ENCODE measurements at regions not wholly inside any gene's neighbourhood (a gene's known extent, or its start where the extent isn't known, plus 50 kb on each side); places are given as distances from the start of the nearest gene placed in this dataset.

GRCh38 chr11:98549571-98549970 lies 471.2 kb upstream of the CNTN5 start:
- peaks cover 5% of the 10 kb centered on the region for H3K9me3 Mint-ChIP-seq (ENCODE audit: low read depth)
- ATAC-seq = no peak
- H3K27me3 Mint-ChIP-seq = no peaks in the 10 kb centered on the region
- no peak for DNase-seq
- CTCF ChIA-PET = no interaction called here
- no peak overlapping the region for H3K4me3 Mint-ChIP-seq
- H3K36me3 Mint-ChIP-seq = no peaks in the 10 kb centered on the region
- H3K27ac Mint-ChIP-seq = no peak overlapping the region
- H3K4me1 Mint-ChIP-seq = no peaks in the 10 kb centered on the region

GRCh38 chr11:98559961-98560360 lies 460.8 kb upstream of the CNTN5 start:
- Mint-ChIP-seq H3K27me3 (no peaks in the 10 kb centered on the region), H3K4me3 (no peak overlapping the region), H3K27ac (no peak overlapping the region), H3K36me3 (no peaks in the 10 kb centered on the region), H3K4me1 (no peaks in the 10 kb centered on the region), H3K9me3 (ENCODE audit: low read depth) (no peaks in the 10 kb centered on the region)
- no peak for ATAC-seq
- DNase-seq = no peak
- CTCF ChIA-PET = no interaction called here

- CTCF ChIA-PET = no interaction called here
- no peaks in the 10 kb centered on the region for H3K27me3 Mint-ChIP-seq
- no peaks in the 10 kb centered on the region for H3K36me3 Mint-ChIP-seq
- ATAC-seq = no peak
- DNase-seq = no peak
- no peaks in the 10 kb centered on the region for H3K4me1 Mint-ChIP-seq
- peaks cover 1% of the 10 kb centered on the region for H3K9me3 Mint-ChIP-seq (ENCODE audit: low read depth)
- H3K27ac Mint-ChIP-seq = no peak overlapping the region
- H3K4me3 Mint-ChIP-seq = no peak overlapping the region
These were observed 459.5 kb upstream of the CNTN5 start for GRCh38 chr11:98561252-98561651.

GRCh38 chr11:98561877-98562395 lies 458.8 kb upstream of the CNTN5 start:
- Mint-ChIP-seq H3K4me1 (no peaks in the 10 kb centered on the region), H3K4me3 (no peak overlapping the region), H3K9me3 (ENCODE audit: low read depth) (peaks cover 6% of the 10 kb centered on the region), H3K36me3 (no peaks in the 10 kb centered on the region), H3K27me3 (no peaks in the 10 kb centered on the region), H3K27ac (no peak overlapping the region)
- no peak for DNase-seq
- CTCF ChIA-PET = no interaction called here
- ATAC-seq = no peak

GRCh38 chr11:98564233-98564632 lies 456.5 kb upstream of the CNTN5 start:
- no peaks in the 10 kb centered on the region for H3K27me3 Mint-ChIP-seq
- H3K9me3 Mint-ChIP-seq (ENCODE audit: low read depth) = peaks cover 11% of the 10 kb centered on the region
- CTCF ChIA-PET = no interaction called here
- no peak overlapping the region for H3K4me3 Mint-ChIP-seq
- no peak for DNase-seq
- H3K27ac Mint-ChIP-seq = no peak overlapping the region
- no peaks in the 10 kb centered on the region for H3K36me3 Mint-ChIP-seq
- no peaks in the 10 kb centered on the region for H3K4me1 Mint-ChIP-seq
- no peak for ATAC-seq

- Mint-ChIP-seq H3K4me1 (no peaks in the 10 kb centered on the region), H3K27ac (no peak overlapping the region), H3K9me3 (ENCODE audit: low read depth) (peaks cover 11% of the 10 kb centered on the region), H3K27me3 (no peaks in the 10 kb centered on the region), H3K36me3 (no peaks in the 10 kb centered on the region), H3K4me3 (no peak overlapping the region)
- CTCF ChIA-PET = no interaction called here
- ATAC-seq = no peak
- DNase-seq = no peak
These were observed 455.9 kb upstream of the CNTN5 start for GRCh38 chr11:98564881-98565280.

- no peak overlapping the region for H3K4me3 Mint-ChIP-seq
- DNase-seq (no peak), ATAC-seq (no peak)
- H3K27me3 Mint-ChIP-seq = no peaks in the 10 kb centered on the region
- CTCF ChIA-PET = no interaction called here
- no peaks in the 10 kb centered on the region for H3K4me1 Mint-ChIP-seq
- H3K36me3 Mint-ChIP-seq = no peaks in the 10 kb centered on the region
- peaks cover 15% of the 10 kb centered on the region for H3K9me3 Mint-ChIP-seq (ENCODE audit: low read depth)
- no peak overlapping the region for H3K27ac Mint-ChIP-seq
These were observed 455.4 kb upstream of the CNTN5 start for GRCh38 chr11:98565311-98565710.

GRCh38 chr11:98566978-98567377 lies 453.8 kb upstream of the CNTN5 start:
- Mint-ChIP-seq H3K9me3 (ENCODE audit: low read depth) (peaks cover 17% of the 10 kb centered on the region), H3K4me3 (no peak overlapping the region), H3K27me3 (no peaks in the 10 kb centered on the region), H3K27ac (no peak overlapping the region), H3K36me3 (no peaks in the 10 kb centered on the region), H3K4me1 (no peaks in the 10 kb centered on the region)
- CTCF ChIA-PET = no interaction called here
- ATAC-seq (no peak), DNase-seq (no peak)

- H3K27me3 Mint-ChIP-seq = no peaks in the 10 kb centered on the region
- no peak overlapping the region for H3K4me3 Mint-ChIP-seq
- no peaks in the 10 kb centered on the region for H3K36me3 Mint-ChIP-seq
- CTCF ChIA-PET = no interaction called here
- H3K4me1 Mint-ChIP-seq = no peaks in the 10 kb centered on the region
- no peak for DNase-seq
- peaks cover 17% of the 10 kb centered on the region for H3K9me3 Mint-ChIP-seq (ENCODE audit: low read depth)
- no peak overlapping the region for H3K27ac Mint-ChIP-seq
- ATAC-seq = no peak
These were observed 452.7 kb upstream of the CNTN5 start for GRCh38 chr11:98568013-98568412.

- no peak for DNase-seq
- no peak for ATAC-seq
- Mint-ChIP-seq H3K4me1 (no peaks in the 10 kb centered on the region), H3K4me3 (no peak overlapping the region), H3K27ac (no peak overlapping the region), H3K27me3 (no peaks in the 10 kb centered on the region), H3K36me3 (no peaks in the 10 kb centered on the region), H3K9me3 (ENCODE audit: low read depth) (peaks cover 8% of the 10 kb centered on the region)
- CTCF ChIA-PET = no interaction called here
These were observed 447.8 kb upstream of the CNTN5 start for GRCh38 chr11:98572941-98573340.

- no peak overlapping the region for H3K27ac Mint-ChIP-seq
- H3K4me3 Mint-ChIP-seq = no peak overlapping the region
- peaks cover 7% of the 10 kb centered on the region for H3K9me3 Mint-ChIP-seq (ENCODE audit: low read depth)
These were observed 432.9 kb upstream of the CNTN5 start for GRCh38 chr11:98587884-98588283.

GRCh38 chr11:98589967-98590366 lies 430.8 kb upstream of the CNTN5 start:
- Mint-ChIP-seq H3K4me3 (no peak overlapping the region), H3K27ac (no peak overlapping the region), H3K9me3 (ENCODE audit: low read depth) (peaks cover 11% of the 10 kb centered on the region), H3K27me3 (no peaks in the 10 kb centered on the region), H3K4me1 (no peaks in the 10 kb centered on the region), H3K36me3 (no peaks in the 10 kb centered on the region)
- ATAC-seq = no peak
- DNase-seq = no peak
- CTCF ChIA-PET = no interaction called here

More at GRCh38 chr11:98587884-98588283, 432.9 kb upstream of the CNTN5 start:
- Mint-ChIP-seq H3K4me1 (no peaks in the 10 kb centered on the region), H3K27me3 (no peaks in the 10 kb centered on the region), H3K36me3 (no peaks in the 10 kb centered on the region)
- no peak for DNase-seq
- ATAC-seq = no peak
- CTCF ChIA-PET = no interaction called here

GRCh38 chr11:98600103-98600502 lies 420.6 kb upstream of the CNTN5 start:
- H3K9me3 Mint-ChIP-seq (ENCODE audit: low read depth) = peaks cover 7% of the 10 kb centered on the region

GRCh38 chr11:98600786-98601773 lies 419.7 kb upstream of the CNTN5 start:
- no peak for ATAC-seq
- no peaks in the 10 kb centered on the region for H3K36me3 Mint-ChIP-seq
- no peak overlapping the region for H3K4me3 Mint-ChIP-seq
- H3K9me3 Mint-ChIP-seq (ENCODE audit: low read depth) = peaks cover 7% of the 10 kb centered on the region
- DNase-seq = no peak
- H3K27ac Mint-ChIP-seq = no peak overlapping the region
- CTCF ChIA-PET = no interaction called here
- H3K4me1 Mint-ChIP-seq = no peaks in the 10 kb centered on the region
- H3K27me3 Mint-ChIP-seq = no peaks in the 10 kb centered on the region

More at GRCh38 chr11:98600103-98600502, 420.6 kb upstream of the CNTN5 start:
- Mint-ChIP-seq H3K36me3 (no peaks in the 10 kb centered on the region), H3K4me3 (no peak overlapping the region), H3K27ac (no peak overlapping the region), H3K4me1 (no peaks in the 10 kb centered on the region), H3K27me3 (no peaks in the 10 kb centered on the region)
- CTCF ChIA-PET = no interaction called here
- ATAC-seq = no peak
- DNase-seq = no peak

Data from activated CD8-positive, alpha-beta memory T cell treated with anti-CD3 and anti-CD28 coated beads, Interleukin-2, amount 10 ng/mL, durations not matched to agents 7 days and 5 days (primary cell).